PFSK-1 (cell line): ENCODE measurements at regions not wholly inside any gene's neighbourhood (a gene's known extent, or its start where the extent isn't known, plus 50 kb on each side); places are given as distances from the start of the nearest gene placed in this dataset.

Experiments
- FOXP2 ChIP-seq: optimal IDR thresholded peaks from 2 replicates; pipeline ENCODE3; 2011; ENCODE audit warnings: borderline replicate concordance, control low read depth, inconsistent platforms; ENCODE audit not compliant: insufficient read depth; ENCODE audit errors: extremely low read length, extremely low read depth
- POLR2AphosphoS5 ChIP-seq: IDR thresholded peaks from 2 replicates; pipeline ENCODE4 v1.6.1; 2012; ENCODE audit warnings: low read depth, mild to moderate bottlenecking, control low read depth, low read length, moderate library complexity
- REST ChIP-seq, 2 experiments: IDR thresholded peaks; 2 replicates each; pipeline versions ENCODE4 v1.6.1 to v1.8.0; 2011 to 2012; ENCODE audit warnings: low read depth in 2 of 2, low read length in 2 of 2, control low read depth in 1 of 2, inconsistent platforms in 1 of 2, mild to moderate bottlenecking in 1 of 2, moderate library complexity in 1 of 2; ENCODE audit not compliant: insufficient read depth in 1 of 2
- SIN3A ChIP-seq: IDR thresholded peaks from 2 replicates; pipeline ENCODE4 v1.6.1; 2012; ENCODE audit warnings: mild to moderate bottlenecking, low read length, moderate library complexity, borderline replicate concordance; ENCODE audit not compliant: insufficient read depth
- TAF1 ChIP-seq: IDR thresholded peaks from 2 replicates; pipeline ENCODE4 v1.6.1; 2012; ENCODE audit warnings: low read length, control low read depth, borderline replicate concordance; ENCODE audit not compliant: insufficient read depth

- no peak for TF ChIP-seq REST (IDR thresholded peaks at IDR 0.05; ENCODE audit: insufficient read depth in 1 of 2, low read depth in 2 of 2, low read length in 2 of 2)
- TF ChIP-seq SIN3A, result no peak
- no peak for TF ChIP-seq TAF1
- TF ChIP-seq POLR2AphosphoS5, result no peak
- TF ChIP-seq FOXP2, result no peak
Measured at GRCh38 chr10:108362961-108363360, 1198.5 kb upstream of the SORCS1 start.

- TF ChIP-seq SIN3A (no peak), POLR2AphosphoS5 (no peak), REST (IDR thresholded peaks at IDR 0.05; ENCODE audit: insufficient read depth in 1 of 2, low read depth in 2 of 2, low read length in 2 of 2) (no peak), TAF1 (no peak), FOXP2 (no peak)
Measured at GRCh38 chr10:108362296-108362695, 1197.8 kb upstream of the SORCS1 start.

GRCh38 chr10:108360187-108360586 lies 1195.7 kb upstream of the SORCS1 start:
- no peak for TF ChIP-seq FOXP2
- TF ChIP-seq REST (IDR thresholded peaks at IDR 0.05; ENCODE audit: insufficient read depth in 1 of 2, low read depth in 2 of 2, low read length in 2 of 2), result no peak
- TF ChIP-seq POLR2AphosphoS5, result no peak
- TF ChIP-seq SIN3A, result no peak
- TF ChIP-seq TAF1, result no peak

- no peak for TF ChIP-seq POLR2AphosphoS5
- no peak for TF ChIP-seq SIN3A
- TF ChIP-seq FOXP2, result no peak
- no peak for TF ChIP-seq REST (IDR thresholded peaks at IDR 0.05; ENCODE audit: insufficient read depth in 1 of 2, low read depth in 2 of 2, low read length in 2 of 2)
- no peak for TF ChIP-seq TAF1
Measured at GRCh38 chr10:108358912-108359311, 1194.4 kb upstream of the SORCS1 start.

- TF ChIP-seq FOXP2 (no peak), SIN3A (no peak), REST (IDR thresholded peaks at IDR 0.05; ENCODE audit: insufficient read depth in 1 of 2, low read depth in 2 of 2, low read length in 2 of 2) (no peak), POLR2AphosphoS5 (no peak), TAF1 (no peak)
Measured at GRCh38 chr10:108352771-108353170, 1188.3 kb upstream of the SORCS1 start.
